ENCODE measurements at regions not wholly inside any gene's neighbourhood (a gene's known extent, or its start where the extent isn't known, plus 50 kb on each side); places are given as distances from the start of the nearest gene placed in this dataset.

- TF ChIP-seq, protein P1, sequence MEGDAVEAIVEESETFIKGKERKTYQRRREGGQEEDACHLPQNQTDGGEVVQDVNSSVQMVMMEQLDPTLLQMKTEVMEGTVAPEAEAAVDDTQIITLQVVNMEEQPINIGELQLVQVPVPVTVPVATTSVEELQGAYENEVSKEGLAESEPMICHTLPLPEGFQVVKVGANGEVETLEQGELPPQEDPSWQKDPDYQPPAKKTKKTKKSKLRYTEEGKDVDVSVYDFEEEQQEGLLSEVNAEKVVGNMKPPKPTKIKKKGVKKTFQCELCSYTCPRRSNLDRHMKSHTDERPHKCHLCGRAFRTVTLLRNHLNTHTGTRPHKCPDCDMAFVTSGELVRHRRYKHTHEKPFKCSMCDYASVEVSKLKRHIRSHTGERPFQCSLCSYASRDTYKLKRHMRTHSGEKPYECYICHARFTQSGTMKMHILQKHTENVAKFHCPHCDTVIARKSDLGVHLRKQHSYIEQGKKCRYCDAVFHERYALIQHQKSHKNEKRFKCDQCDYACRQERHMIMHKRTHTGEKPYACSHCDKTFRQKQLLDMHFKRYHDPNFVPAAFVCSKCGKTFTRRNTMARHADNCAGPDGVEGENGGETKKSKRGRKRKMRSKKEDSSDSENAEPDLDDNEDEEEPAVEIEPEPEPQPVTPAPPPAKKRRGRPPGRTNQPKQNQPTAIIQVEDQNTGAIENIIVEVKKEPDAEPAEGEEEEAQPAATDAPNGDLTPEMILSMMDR (IDR thresholded peaks at IDR 0.05 in 4 of 5, conservative IDR thresholded peaks at IDR 0.05 in 1 of 5): no peak
- no peak for TF ChIP-seq POLR2A (IDR thresholded peaks at IDR 0.05)
Observed at GRCh38 chr4:181860157-181860556, 383.0 kb upstream of the TENM3 start.

Data from gastrocnemius medialis (tissue), 4 donors.